Kidney epithelial cell (primary cell): ENCODE measurements at regions not wholly inside any gene's neighbourhood (a gene's known extent, or its start where the extent isn't known, plus 50 kb on each side); places are given as distances from the start of the nearest gene placed in this dataset.

Experiments used
- DNase-seq: peaks from one replicate; pipeline ENCODE4 v3.0.0-alpha.2; 2010; ENCODE audit warnings: low read depth
- H3K27me3 ChIP-seq: 2 replicates; pipeline ENCODE4 v1.6.0; 2011; ENCODE audit warnings: low read length; ENCODE audit not compliant: control insufficient read depth, insufficient read depth
- H3K36me3 ChIP-seq: 2 replicates; pipeline ENCODE4 v1.5.1; 2011; ENCODE audit warnings: low read length; ENCODE audit not compliant: control insufficient read depth, insufficient read depth
- H3K4me3 ChIP-seq: 2 replicates; pipeline ENCODE4 v1.5.1; 2011; ENCODE audit warnings: low read depth, mild to moderate bottlenecking, control low read depth, low read length
- TF ChIP-seq, protein P1 (sequence below): IDR thresholded peaks from 2 replicates; pipeline ENCODE4 v1.5.1; 2011; ENCODE audit warnings: mild to moderate bottlenecking, moderate library complexity, low read length, control low read depth, inconsistent platforms; ENCODE audit not compliant: insufficient read depth, poor library complexity, severe bottlenecking

DNA sequence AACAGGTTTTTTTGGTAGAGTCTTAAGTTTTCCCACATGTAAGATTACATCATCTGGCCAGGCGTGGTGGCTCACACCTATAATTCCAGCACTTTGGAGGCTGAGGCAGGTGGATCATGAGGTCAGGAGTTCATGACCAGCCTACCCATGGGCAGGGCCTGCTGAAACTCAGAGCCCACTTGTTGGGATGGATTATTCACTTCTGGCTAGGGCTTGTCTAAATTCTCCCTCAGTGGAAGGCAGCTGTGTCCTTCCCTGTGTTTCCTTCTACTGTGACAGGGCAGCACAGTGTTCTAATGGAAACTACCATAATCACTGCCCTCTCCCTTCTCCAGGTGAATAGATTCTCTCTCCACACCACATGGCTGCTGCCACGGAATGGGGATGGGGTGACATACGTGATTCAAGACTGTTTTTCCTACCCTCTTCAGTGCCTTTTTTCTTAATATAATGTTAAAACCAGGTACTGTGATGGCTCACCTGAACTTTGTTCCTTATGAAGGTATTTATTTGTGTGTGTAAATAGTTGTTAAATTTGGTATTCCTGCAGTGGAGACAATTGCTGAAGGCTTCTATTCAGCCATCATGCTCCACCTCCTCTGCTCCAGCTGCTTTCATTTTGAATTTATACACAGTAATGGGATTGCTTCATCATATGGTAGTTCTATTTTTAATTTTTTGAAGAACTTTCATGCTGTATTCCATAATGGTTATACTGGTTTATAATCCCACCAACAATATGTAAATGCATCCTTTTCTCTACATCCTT lies 287.2 kb upstream of the HS3ST1 start:
- no peak for DNase-seq
- Histone ChIP-seq H3K4me3 (no peak overlapping the region), H3K36me3 (no peaks in the 10 kb centered on the region), H3K27me3 (no peaks in the 10 kb centered on the region)
- TF ChIP-seq, protein P1, sequence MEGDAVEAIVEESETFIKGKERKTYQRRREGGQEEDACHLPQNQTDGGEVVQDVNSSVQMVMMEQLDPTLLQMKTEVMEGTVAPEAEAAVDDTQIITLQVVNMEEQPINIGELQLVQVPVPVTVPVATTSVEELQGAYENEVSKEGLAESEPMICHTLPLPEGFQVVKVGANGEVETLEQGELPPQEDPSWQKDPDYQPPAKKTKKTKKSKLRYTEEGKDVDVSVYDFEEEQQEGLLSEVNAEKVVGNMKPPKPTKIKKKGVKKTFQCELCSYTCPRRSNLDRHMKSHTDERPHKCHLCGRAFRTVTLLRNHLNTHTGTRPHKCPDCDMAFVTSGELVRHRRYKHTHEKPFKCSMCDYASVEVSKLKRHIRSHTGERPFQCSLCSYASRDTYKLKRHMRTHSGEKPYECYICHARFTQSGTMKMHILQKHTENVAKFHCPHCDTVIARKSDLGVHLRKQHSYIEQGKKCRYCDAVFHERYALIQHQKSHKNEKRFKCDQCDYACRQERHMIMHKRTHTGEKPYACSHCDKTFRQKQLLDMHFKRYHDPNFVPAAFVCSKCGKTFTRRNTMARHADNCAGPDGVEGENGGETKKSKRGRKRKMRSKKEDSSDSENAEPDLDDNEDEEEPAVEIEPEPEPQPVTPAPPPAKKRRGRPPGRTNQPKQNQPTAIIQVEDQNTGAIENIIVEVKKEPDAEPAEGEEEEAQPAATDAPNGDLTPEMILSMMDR, result no peak

DNA sequence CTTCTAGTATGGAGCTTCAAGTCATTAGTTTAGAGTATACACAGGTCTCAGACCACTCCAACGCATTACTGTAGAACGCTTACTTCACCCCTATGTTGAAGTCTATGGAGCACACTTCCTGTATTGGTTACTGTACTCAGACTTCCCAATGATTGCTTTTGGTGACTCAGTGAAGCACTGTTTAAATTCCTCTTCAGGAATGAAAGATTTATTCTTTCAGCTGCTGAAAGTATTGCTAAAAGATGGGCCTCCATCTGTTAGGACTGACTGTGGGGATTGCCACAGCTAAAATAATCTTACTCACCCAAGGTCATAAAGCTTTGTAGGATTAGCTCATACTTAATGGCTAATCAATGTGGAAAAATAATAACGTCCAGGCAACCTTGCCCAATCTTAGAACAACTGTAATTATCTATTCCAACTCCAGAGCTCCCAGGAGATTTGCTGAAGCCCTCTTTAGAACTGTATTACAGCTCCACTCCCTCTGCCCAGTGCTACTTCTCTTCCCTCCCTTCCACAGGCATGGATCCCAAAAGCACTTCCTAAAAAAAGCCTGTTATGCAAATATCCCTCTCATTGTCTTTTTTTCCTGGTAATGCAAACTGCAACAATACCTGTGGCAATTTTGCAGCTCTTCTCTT lies 281.9 kb upstream of the HS3ST1 start:
- TF ChIP-seq, protein P1, result no peak
- Histone ChIP-seq H3K36me3 (no peaks in the 10 kb centered on the region), H3K27me3 (no peaks in the 10 kb centered on the region), H3K4me3 (no peak overlapping the region)
- peak; percentile 87 for DNase-seq

DNA sequence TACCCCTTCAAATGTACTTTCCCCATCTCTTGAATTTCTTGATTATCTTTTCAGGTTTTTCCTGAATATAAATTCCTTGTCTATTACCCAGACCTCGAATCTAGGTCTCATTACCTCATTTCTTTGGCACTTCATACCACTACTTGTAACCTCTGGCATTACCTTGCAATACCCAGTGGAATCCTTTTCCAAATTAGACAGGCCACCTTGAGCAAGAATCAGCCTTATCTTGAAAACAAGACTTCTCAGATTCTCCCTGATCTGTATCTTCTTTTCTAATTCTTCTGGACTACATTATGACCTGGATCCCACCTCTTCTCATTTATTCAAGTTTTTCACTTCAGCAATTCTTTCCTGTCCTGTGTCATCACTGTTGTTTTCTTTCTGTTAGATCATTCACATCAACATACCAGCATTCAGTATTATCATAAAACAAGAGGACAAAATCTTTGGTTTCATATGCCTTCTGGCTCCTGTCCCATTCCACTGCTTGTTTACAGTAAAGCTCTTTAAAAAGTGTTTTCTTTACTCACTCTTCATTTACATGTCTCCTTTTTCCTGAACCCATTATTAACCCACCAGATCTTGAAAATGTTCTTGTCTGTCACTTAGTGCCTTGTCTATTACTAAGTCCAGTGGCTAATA lies 275.6 kb upstream of the HS3ST1 start:
- Histone ChIP-seq H3K36me3 (no peaks in the 10 kb centered on the region), H3K27me3 (no peaks in the 10 kb centered on the region), H3K4me3 (no peak overlapping the region)
- DNase-seq, result no peak
- TF ChIP-seq, protein P1, result no peak

DNA sequence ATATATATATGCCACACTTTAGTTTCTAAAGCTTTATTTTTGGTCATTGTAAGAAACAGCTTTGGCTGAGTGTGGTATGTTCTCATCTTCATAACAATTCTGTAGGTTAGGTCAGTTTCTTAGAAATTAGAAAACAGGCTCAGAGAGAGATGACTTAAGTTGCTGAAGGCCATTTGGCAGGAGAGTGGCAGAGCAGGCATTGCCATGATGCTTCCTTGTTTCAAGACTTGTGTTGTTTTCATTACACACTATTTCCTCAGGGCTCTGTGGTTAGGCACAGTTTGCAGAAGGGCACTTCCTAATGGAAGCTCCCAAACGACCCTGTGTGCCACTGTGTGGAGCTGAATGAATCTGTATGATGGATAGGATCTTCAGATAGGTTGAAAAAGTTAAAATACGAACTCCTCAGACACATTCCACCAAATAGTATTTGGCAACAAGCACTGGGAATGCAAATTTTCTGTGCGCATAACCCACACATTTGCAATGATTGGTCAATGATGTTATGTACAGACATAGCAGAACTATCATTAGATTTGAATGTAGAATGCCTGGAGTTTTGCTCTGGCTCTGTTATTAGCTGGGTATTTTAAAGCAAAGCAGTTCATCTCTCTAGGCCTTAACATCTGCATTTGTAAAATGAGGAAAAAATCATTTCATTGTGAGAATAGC lies 274.3 kb upstream of the HS3ST1 start:
- H3K27me3 ChIP-seq, result no peaks in the 10 kb centered on the region
- no peak overlapping the region for H3K4me3 ChIP-seq
- no peak for DNase-seq
- H3K36me3 ChIP-seq, result no peaks in the 10 kb centered on the region
- TF ChIP-seq, protein P1, result no peak

DNA sequence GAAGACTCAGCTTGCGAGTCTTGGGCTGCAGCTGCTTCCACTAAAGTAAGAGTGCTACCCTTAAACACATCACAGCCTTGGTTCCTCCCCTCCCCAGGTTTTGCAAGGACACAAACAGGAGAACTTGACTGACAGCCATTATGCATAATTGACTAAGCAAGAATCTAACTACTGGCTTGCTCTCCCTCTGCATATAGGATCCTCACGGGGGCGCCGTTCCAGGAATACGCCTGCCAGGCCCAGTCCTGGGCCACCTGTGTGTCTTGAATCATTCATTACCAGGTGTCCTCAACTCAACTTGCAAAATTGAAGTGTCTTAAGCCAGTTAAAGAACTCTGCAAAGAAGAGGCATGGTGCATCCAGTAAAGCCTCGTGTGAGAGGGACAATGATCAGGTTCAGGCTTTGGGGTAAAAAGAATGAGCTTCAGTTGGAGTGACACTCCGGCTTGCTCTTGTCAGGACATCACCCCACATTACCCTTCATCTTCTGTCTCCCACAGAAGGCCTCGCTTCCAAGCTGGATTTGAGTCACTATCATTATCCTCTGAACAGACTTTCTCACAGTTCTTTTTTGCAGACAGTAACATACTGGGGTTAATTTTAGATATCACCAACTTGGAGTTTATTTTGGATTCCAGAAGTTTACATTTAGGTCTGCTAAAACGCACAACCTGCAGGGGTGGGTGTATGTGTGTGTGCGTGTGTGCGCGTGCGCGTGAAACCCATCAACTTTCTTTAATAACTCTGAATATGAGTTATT lies 273.5 kb upstream of the HS3ST1 start:
- Histone ChIP-seq H3K4me3 (no peak overlapping the region), H3K27me3 (no peaks in the 10 kb centered on the region), H3K36me3 (no peaks in the 10 kb centered on the region)
- TF ChIP-seq, protein P1, result no peak
- DNase-seq, result no peak
